Psoas muscle (tissue), 7 donors: ENCODE measurements at regions not wholly inside any gene's neighbourhood (a gene's known extent, or its start where the extent isn't known, plus 50 kb on each side); places are given as distances from the start of the nearest gene placed in this dataset.

Experiments
- ATAC-seq, 4 donors: fragments of 200-7000 bp; cut with Tn5 transposase; one replicate each; pipeline ENCODE4 v1.9.1; 2020; ENCODE audit warnings: moderate library complexity in 3 of 4, mild to moderate bottlenecking in 2 of 4
- DNase-seq, 2 donors: peaks; one replicate each; pipeline ENCODE4 v3.0.0-alpha.2; 2020
- H3K27ac ChIP-seq: fragments of 200-600 bp; one replicate; pipeline ENCODE4 v1.8.0; 2022
- H3K27me3 ChIP-seq, 3 donors: fragments of 200-600 bp in 1 of 3; one replicate each; pipeline versions ENCODE4 v1.6.1 to v1.8.0; 2013 to 2022; ENCODE audit warnings: low read length in 2 of 3, mild to moderate bottlenecking in 2 of 3, moderate library complexity in 1 of 3; ENCODE audit not compliant: insufficient read depth in 3 of 3
- H3K36me3 ChIP-seq, 2 donors: fragments of 200-600 bp in 1 of 2; one replicate each; pipeline versions ENCODE4 v1.6.1 to v1.8.0; 2013 to 2022; ENCODE audit warnings: low read depth in 1 of 2, mild to moderate bottlenecking in 1 of 2, moderate library complexity in 1 of 2; ENCODE audit not compliant: insufficient read depth in 1 of 2
- H3K4me1 ChIP-seq: fragments of 200-600 bp; one replicate; pipeline ENCODE4 v1.8.0; 2022
- H3K4me3 ChIP-seq: fragments of 200-600 bp; one replicate; pipeline ENCODE4 v1.8.0; 2022; ENCODE audit warnings: mild to moderate bottlenecking
- H3K9me3 ChIP-seq: fragments of 200-600 bp; one replicate; pipeline ENCODE4 v1.8.0; 2022
- WGBS, 3 donors: extraction: QIAGEN DNeasy Blood & Tissue Kit; methylation state at CpG; one replicate each; pipeline versions ENCODE4 v1.1.6 to v1.1.7; 2013; 5-methylcytosine and 5-hydroxymethylcytosine counted together
- intact Hi-C, 2 donors: fragments of 100-400 bp; cut with DNase I; formaldehyde crosslinking; loops; one replicate each; pipeline versions ENCODE4 v1.11.0 to v1.14.2; 2022
- TF ChIP-seq, protein P1 (sequence below): fragments of 200-600 bp; IDR thresholded peaks from one replicate; pipeline ENCODE4 v1.8.0; 2022; ENCODE audit warnings: antibody characterized with exemption
- donor health status: healthy with polysubstance abuse.
- donor health status: DM: no; HTN: no; CAD: no; lungs with moderate emphysema.
- donor health status: Bipolar disorder and iron deficiency.
- donor health status: healthy.
- donor health status: DM: yes; HTN: yes; CAD: no.
- donor health status: DM: no; HTN: no; CAD: no.
- donor health status: DM: yes; HTN: yes; CAD: no.

GRCh38 chr6:1076531-1077459, 235.1 kb upstream of the FOXQ1 start:
- WGBS, 3 donors = 76 to 84% (median 79%) methylated on average over 17 of the region's 17 CpGs
- intact Hi-C loops = no loop called here
- TF ChIP-seq, protein P1, sequence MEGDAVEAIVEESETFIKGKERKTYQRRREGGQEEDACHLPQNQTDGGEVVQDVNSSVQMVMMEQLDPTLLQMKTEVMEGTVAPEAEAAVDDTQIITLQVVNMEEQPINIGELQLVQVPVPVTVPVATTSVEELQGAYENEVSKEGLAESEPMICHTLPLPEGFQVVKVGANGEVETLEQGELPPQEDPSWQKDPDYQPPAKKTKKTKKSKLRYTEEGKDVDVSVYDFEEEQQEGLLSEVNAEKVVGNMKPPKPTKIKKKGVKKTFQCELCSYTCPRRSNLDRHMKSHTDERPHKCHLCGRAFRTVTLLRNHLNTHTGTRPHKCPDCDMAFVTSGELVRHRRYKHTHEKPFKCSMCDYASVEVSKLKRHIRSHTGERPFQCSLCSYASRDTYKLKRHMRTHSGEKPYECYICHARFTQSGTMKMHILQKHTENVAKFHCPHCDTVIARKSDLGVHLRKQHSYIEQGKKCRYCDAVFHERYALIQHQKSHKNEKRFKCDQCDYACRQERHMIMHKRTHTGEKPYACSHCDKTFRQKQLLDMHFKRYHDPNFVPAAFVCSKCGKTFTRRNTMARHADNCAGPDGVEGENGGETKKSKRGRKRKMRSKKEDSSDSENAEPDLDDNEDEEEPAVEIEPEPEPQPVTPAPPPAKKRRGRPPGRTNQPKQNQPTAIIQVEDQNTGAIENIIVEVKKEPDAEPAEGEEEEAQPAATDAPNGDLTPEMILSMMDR = no peak
- Histone ChIP-seq H3K27me3 (peaks cover 0 to 7% (median 0%) of the 10 kb centered on the region in 3 donors), H3K9me3 (no peaks in the 10 kb centered on the region), H3K36me3 (no peaks in the 10 kb centered on the region), H3K4me1 (no peaks in the 10 kb centered on the region), H3K27ac (no peak overlapping the region), H3K4me3 (no peak overlapping the region)
- ATAC-seq = no peak
- no peak for DNase-seq

GRCh38 chr6:1075880-1076279, 236.0 kb upstream of the FOXQ1 start:
- no peak for ATAC-seq
- Histone ChIP-seq H3K27me3 (peaks cover 0 to 7% (median 0%) of the 10 kb centered on the region in 3 donors), H3K4me1 (no peaks in the 10 kb centered on the region), H3K9me3 (no peaks in the 10 kb centered on the region), H3K36me3 (no peaks in the 10 kb centered on the region), H3K4me3 (no peak overlapping the region), H3K27ac (no peak overlapping the region)
- WGBS, 3 donors = 66 to 92% (median 84%) methylated on average over 4 of the region's 4 CpGs
- DNase-seq = no peak
- intact Hi-C loops = no loop called here
- TF ChIP-seq, protein P1 = no peak

GRCh38 chr6:1075444-1075843, 236.5 kb upstream of the FOXQ1 start:
- Histone ChIP-seq H3K27me3 (peaks cover 0 to 7% (median 0%) of the 10 kb centered on the region in 3 donors), H3K27ac (no peak overlapping the region), H3K4me1 (no peaks in the 10 kb centered on the region), H3K9me3 (no peaks in the 10 kb centered on the region), H3K36me3 (no peaks in the 10 kb centered on the region), H3K4me3 (no peak overlapping the region)
- TF ChIP-seq, protein P1 = no peak
- intact Hi-C loops = no loop called here
- WGBS, 3 donors = 56 to 65% (median 62%) methylated on average over 4 of the region's 4 CpGs
- DNase-seq (no peak), ATAC-seq (no peak)

DNA sequence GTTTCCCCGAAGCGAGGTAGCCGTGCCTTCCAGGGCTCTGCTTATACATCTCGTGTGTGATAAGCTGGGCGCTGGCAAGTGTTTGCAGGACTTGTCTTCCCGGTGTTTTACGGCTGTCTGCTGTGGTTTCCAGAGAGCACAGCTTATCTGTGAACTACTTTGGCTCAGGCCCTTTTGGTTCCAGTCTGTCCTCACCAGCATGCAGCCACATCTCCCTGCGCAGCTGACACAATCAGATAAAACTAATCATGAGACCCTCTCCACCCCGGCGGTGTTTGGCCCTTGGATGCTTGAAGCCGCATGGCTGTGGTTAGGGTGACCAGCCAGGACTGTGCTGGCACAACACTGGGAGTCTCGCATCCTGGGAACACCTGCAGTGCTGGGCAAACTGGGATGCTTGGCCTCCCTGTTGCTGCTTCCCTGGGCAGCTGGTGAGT, 241.8 kb upstream of the FOXQ1 start:
- no peak for DNase-seq
- Histone ChIP-seq H3K27me3 (peaks cover 0 to 7% (median 0%) of the 10 kb centered on the region in 3 donors), H3K9me3 (no peaks in the 10 kb centered on the region), H3K4me3 (no peak overlapping the region), H3K4me1 (no peaks in the 10 kb centered on the region), H3K36me3 (no peaks in the 10 kb centered on the region), H3K27ac (no peak overlapping the region)
- TF ChIP-seq, protein P1 = no peak
- intact Hi-C loops = no loop called here
- no peak for ATAC-seq
- WGBS, 3 donors = 51 to 52% (median 52%) methylated on average over 12 of the region's 12 CpGs
